Ovary (tissue), 7 donors: ENCODE measurements at regions not wholly inside any gene's neighbourhood (a gene's known extent, or its start where the extent isn't known, plus 50 kb on each side); places are given as distances from the start of the nearest gene placed in this dataset.

Experiments used
- DNase-seq, 5 donors: peaks; one replicate each; pipeline ENCODE4 v3.0.0-alpha.2; 2019 to 2020
- H3K27ac ChIP-seq, 2 donors: fragments of 200-600 bp; one replicate each; pipeline versions ENCODE4 v1.5.1 to v1.8.0; 2019 to 2022
- H3K27me3 ChIP-seq: fragments of 200-600 bp; one replicate; pipeline ENCODE4 v1.8.0; 2022
- H3K36me3 ChIP-seq: fragments of 200-600 bp; sonication (generic); one replicate; pipeline ENCODE4 v1.5.1; 2019
- H3K4me1 ChIP-seq: one replicate; pipeline ENCODE4 v1.8.1; 2013; ENCODE audit warnings: mild to moderate bottlenecking, moderate library complexity; ENCODE audit not compliant: insufficient read depth
- H3K4me3 ChIP-seq: fragments of 200-600 bp; sonication (generic); one replicate; pipeline ENCODE4 v1.5.1; 2017
- H3K9me3 ChIP-seq, 2 donors: fragments of 200-600 bp in 1 of 2; sonication (generic) in 1 of 2; one replicate each; pipeline versions ENCODE4 v1.5.1 to v1.8.1; 2013 to 2019; ENCODE audit warnings: mild to moderate bottlenecking in 1 of 2, moderate library complexity in 1 of 2
- EP300 ChIP-seq: sonication (generic); formaldehyde crosslinking; IDR thresholded peaks from one replicate; pipeline ENCODE4 v1.6.1; 2017; ENCODE audit warnings: antibody characterized with exemption
- POLR2A ChIP-seq: fragments of 450-650 bp; IDR thresholded peaks from one replicate; pipeline ENCODE4 v1.6.1; 2017; ENCODE audit warnings: antibody characterized with exemption, mild to moderate bottlenecking, moderate library complexity
- WGBS, 3 donors: extraction: QIAGEN DNeasy Blood & Tissue Kit in 1 of 3; methylation state at CpG; one replicate each; pipeline versions ENCODE4 v1.1.5 to v1.1.7; 2013 to 2017; 5-methylcytosine and 5-hydroxymethylcytosine counted together
- intact Hi-C, 4 donors: fragments of 100-400 bp; cut with DNase I; formaldehyde crosslinking; loops; one replicate each; pipeline versions ENCODE4 v1.11.0 to v1.15.1; 2022 to 2023
- TF ChIP-seq, protein P1 (sequence below), 3 donors: fragments of 450-650 bp in 2 of 3; fragments of 200-600 bp in 1 of 3; IDR thresholded peaks; one replicate each; pipeline versions ENCODE4 v1.5.1 to v1.8.0; 2016 to 2022; ENCODE audit warnings: antibody characterized with exemption in 3 of 3, mild to moderate bottlenecking in 1 of 3
- donor health status: DM: no; HTN: no; CAD: no; lungs with moderate emphysema.
- donor health status: DM: no; HTN: no; CAD: no.
- donor health status: Bipolar disorder and iron deficiency.
- donor health status: DM: no; HTN: no; CAD: no.
- donor health status: DM: yes; HTN: yes; CAD: no.

GRCh38 chr5:89546657-89547056 lies 663.7 kb upstream of the MEF2C start:
- H3K9me3 ChIP-seq = no peaks in the 10 kb centered on the region
- TF ChIP-seq, protein P1, sequence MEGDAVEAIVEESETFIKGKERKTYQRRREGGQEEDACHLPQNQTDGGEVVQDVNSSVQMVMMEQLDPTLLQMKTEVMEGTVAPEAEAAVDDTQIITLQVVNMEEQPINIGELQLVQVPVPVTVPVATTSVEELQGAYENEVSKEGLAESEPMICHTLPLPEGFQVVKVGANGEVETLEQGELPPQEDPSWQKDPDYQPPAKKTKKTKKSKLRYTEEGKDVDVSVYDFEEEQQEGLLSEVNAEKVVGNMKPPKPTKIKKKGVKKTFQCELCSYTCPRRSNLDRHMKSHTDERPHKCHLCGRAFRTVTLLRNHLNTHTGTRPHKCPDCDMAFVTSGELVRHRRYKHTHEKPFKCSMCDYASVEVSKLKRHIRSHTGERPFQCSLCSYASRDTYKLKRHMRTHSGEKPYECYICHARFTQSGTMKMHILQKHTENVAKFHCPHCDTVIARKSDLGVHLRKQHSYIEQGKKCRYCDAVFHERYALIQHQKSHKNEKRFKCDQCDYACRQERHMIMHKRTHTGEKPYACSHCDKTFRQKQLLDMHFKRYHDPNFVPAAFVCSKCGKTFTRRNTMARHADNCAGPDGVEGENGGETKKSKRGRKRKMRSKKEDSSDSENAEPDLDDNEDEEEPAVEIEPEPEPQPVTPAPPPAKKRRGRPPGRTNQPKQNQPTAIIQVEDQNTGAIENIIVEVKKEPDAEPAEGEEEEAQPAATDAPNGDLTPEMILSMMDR (IDR thresholded peaks at IDR 0.05) = no peak
- TF ChIP-seq EP300 = no peak
- no peak for TF ChIP-seq POLR2A
- intact Hi-C loops = no loop called here
- no peak overlapping the region for H3K27ac ChIP-seq
- no peaks in the 10 kb centered on the region for H3K4me1 ChIP-seq
- no peak overlapping the region for H3K4me3 ChIP-seq
- H3K27me3 ChIP-seq = no peaks in the 10 kb centered on the region
- WGBS, 3 donors = 88 to 95% (median 94%) methylated on average over 1 of the region's 1 CpG
- DNase-seq = no peak
- H3K36me3 ChIP-seq = no peaks in the 10 kb centered on the region

DNA sequence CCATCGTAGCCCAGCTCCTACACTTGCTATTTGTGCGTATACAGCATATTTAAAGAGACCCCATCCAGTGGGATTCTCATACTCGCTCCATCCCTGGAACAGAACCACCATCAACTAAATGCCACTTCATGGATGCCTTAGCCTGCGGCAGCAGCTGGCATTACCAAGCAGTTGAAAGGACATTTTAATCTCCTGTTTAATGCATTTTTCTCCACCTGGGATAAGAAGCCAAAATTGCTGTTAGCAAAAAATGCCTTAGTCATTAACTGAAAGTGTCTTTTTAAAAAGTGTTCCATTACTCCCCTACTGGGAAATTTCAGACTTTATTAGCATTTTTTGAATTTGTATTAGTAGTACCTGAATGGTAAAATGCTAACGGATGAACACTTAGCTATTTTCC lies 662.6 kb upstream of the MEF2C start:
- Histone ChIP-seq H3K9me3 (no peaks in the 10 kb centered on the region), H3K4me3 (no peak overlapping the region), H3K27me3 (no peaks in the 10 kb centered on the region), H3K36me3 (no peaks in the 10 kb centered on the region), H3K4me1 (no peaks in the 10 kb centered on the region), H3K27ac (no peak overlapping the region)
- 89 to 91% (median 90%) methylated on average over 5 of the region's 5 CpGs for WGBS, 3 donors
- TF ChIP-seq EP300 (no peak), POLR2A (no peak)
- TF ChIP-seq, protein P1 (IDR thresholded peaks at IDR 0.05) = no peak
- DNase-seq = no peak
- intact Hi-C loops = no loop called here

- Histone ChIP-seq H3K27me3 (no peaks in the 10 kb centered on the region), H3K36me3 (no peaks in the 10 kb centered on the region), H3K4me3 (no peak overlapping the region), H3K27ac (no peak overlapping the region), H3K9me3 (no peaks in the 10 kb centered on the region), H3K4me1 (no peaks in the 10 kb centered on the region)
- 74 to 86% (median 78%) methylated on average over 2 of the region's 2 CpGs for WGBS, 3 donors
- no peak for DNase-seq
- intact Hi-C loops = no loop called here
- TF ChIP-seq, protein P1 (IDR thresholded peaks at IDR 0.05) = no peak
- TF ChIP-seq POLR2A (no peak), EP300 (no peak)
Measured at GRCh38 chr5:89545076-89545475, 662.1 kb upstream of the MEF2C start.

DNA sequence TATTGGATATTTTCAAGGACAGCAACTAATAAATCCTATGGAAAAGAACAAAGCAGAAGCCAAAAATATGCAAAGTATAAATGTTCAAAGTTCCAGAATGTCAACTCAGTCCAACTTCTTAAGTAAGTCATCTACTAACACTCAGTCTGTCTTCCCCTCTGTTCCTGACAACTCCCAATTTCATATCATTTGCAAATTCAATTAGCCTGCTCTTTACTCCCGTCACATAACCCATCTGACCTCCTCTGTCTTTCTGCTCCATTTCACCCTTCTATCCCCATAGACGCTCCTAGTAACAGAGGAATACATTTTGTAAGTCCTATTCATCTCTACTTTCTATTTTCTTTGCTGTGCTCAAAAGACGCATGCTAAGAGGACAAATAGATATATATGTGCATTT lies 659.8 kb upstream of the MEF2C start:
- intact Hi-C loops = no loop called here
- 89 to 93% (median 91%) methylated on average over 3 of the region's 3 CpGs for whole genome bisulfite sequencing, 3 donors
- DNase-seq = no peak
- no peaks in the 10 kb centered on the region for H3K4me1 ChIP-seq
- H3K36me3 ChIP-seq = no peaks in the 10 kb centered on the region
- no peaks in the 10 kb centered on the region for H3K9me3 ChIP-seq
- TF ChIP-seq POLR2A (no peak), EP300 (no peak)
- TF ChIP-seq, protein P1 (IDR thresholded peaks at IDR 0.05) = no peak
- no peaks in the 10 kb centered on the region for H3K27me3 ChIP-seq
- no peak overlapping the region for H3K27ac ChIP-seq
- H3K4me3 ChIP-seq = no peak overlapping the region

GRCh38 chr5:89537800-89538199 lies 654.8 kb upstream of the MEF2C start:
- H3K9me3 ChIP-seq = no peaks in the 10 kb centered on the region
- no peak overlapping the region for H3K4me3 ChIP-seq
- no peaks in the 10 kb centered on the region for H3K4me1 ChIP-seq
- no peaks in the 10 kb centered on the region for H3K27me3 ChIP-seq
- DNase-seq = no peak
- H3K27ac ChIP-seq = no peak overlapping the region
- no peaks in the 10 kb centered on the region for H3K36me3 ChIP-seq
- intact Hi-C loops = no loop called here
- TF ChIP-seq POLR2A (no peak), EP300 (no peak)
- TF ChIP-seq, protein P1 (IDR thresholded peaks at IDR 0.05) = no peak
- 95 to 97% (median 97%) methylated on average over 2 of the region's 2 CpGs for WGBS, 3 donors
